NOMO-1 treated with DMSO at 0.1 percent for 48 hours (cell line): ENCODE measurements at regions not wholly inside any gene's neighbourhood (a gene's known extent, or its start where the extent isn't known, plus 50 kb on each side); places are given as distances from the start of the nearest gene placed in this dataset.

Experiments
- DNase-seq: peaks from one replicate; lab custom pipeline; 2025; ENCODE audit not compliant: unreplicated experiment; lab: John Stamatoyannopoulos, UW

GRCh38 chr16:48901712-48902374 lies 291.9 kb upstream of the N4BP1 start:
- no peak for DNase-seq

GRCh38 chr16:48899500-48899899 lies 289.5 kb upstream of the N4BP1 start:
- no peak for DNase-seq

GRCh38 chr16:48897698-48898205 lies 287.8 kb upstream of the N4BP1 start:
- no peak for DNase-seq

- DNase-seq = no peak
These were observed 285.2 kb upstream of the N4BP1 start for GRCh38 chr16:48895142-48895541.

- DNase-seq = no peak
These were observed 282.9 kb upstream of the N4BP1 start for GRCh38 chr16:48892893-48893292.

- no peak for DNase-seq
These were observed 277.7 kb upstream of the N4BP1 start for GRCh38 chr16:48887646-48888210.

- DNase-seq = no peak
These were observed 275.5 kb upstream of the N4BP1 start for GRCh38 chr16:48885471-48885870.

GRCh38 chr16:48881272-48881671 lies 271.3 kb upstream of the N4BP1 start:
- no peak for DNase-seq

- no peak for DNase-seq
These were observed 269.5 kb upstream of the N4BP1 start for GRCh38 chr16:48879223-48880122.

- DNase-seq = no peak
These were observed 268.0 kb upstream of the N4BP1 start for GRCh38 chr16:48877946-48878345.

GRCh38 chr16:48870141-48870540 lies 260.2 kb upstream of the N4BP1 start:
- DNase-seq = no peak

- no peak for DNase-seq
These were observed 255.5 kb upstream of the N4BP1 start for GRCh38 chr16:48865520-48865919.

GRCh38 chr16:48864055-48864454 lies 254.1 kb upstream of the N4BP1 start:
- no peak for DNase-seq

- DNase-seq = no peak
These were observed 252.1 kb upstream of the N4BP1 start for GRCh38 chr16:48862087-48862532.

GRCh38 chr16:48860341-48860740 lies 250.4 kb upstream of the N4BP1 start:
- no peak for DNase-seq

GRCh38 chr16:48852951-48853350 lies 243.0 kb upstream of the N4BP1 start:
- DNase-seq = no peak

GRCh38 chr16:48852458-48852857 lies 242.5 kb upstream of the N4BP1 start:
- no peak for DNase-seq

GRCh38 chr16:48850097-48850770 lies 240.3 kb upstream of the N4BP1 start:
- DNase-seq = no peak

GRCh38 chr16:48846277-48846676 lies 236.3 kb upstream of the N4BP1 start:
- DNase-seq = no peak

- no peak for DNase-seq
These were observed 235.3 kb upstream of the N4BP1 start for GRCh38 chr16:48845261-48845660.

GRCh38 chr16:48838349-48838748 lies 228.4 kb upstream of the N4BP1 start:
- no peak for DNase-seq
